ENCODE measurements at regions not wholly inside any gene's neighbourhood (a gene's known extent, or its start where the extent isn't known, plus 50 kb on each side); places are given as distances from the start of the nearest gene placed in this dataset.

- no peak for TF ChIP-seq ZFX (IDR thresholded peaks at IDR 0.05)
- TF ChIP-seq, protein P1, sequence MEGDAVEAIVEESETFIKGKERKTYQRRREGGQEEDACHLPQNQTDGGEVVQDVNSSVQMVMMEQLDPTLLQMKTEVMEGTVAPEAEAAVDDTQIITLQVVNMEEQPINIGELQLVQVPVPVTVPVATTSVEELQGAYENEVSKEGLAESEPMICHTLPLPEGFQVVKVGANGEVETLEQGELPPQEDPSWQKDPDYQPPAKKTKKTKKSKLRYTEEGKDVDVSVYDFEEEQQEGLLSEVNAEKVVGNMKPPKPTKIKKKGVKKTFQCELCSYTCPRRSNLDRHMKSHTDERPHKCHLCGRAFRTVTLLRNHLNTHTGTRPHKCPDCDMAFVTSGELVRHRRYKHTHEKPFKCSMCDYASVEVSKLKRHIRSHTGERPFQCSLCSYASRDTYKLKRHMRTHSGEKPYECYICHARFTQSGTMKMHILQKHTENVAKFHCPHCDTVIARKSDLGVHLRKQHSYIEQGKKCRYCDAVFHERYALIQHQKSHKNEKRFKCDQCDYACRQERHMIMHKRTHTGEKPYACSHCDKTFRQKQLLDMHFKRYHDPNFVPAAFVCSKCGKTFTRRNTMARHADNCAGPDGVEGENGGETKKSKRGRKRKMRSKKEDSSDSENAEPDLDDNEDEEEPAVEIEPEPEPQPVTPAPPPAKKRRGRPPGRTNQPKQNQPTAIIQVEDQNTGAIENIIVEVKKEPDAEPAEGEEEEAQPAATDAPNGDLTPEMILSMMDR (conservative IDR thresholded peaks at IDR 0.05) = no peak
Observed at GRCh38 chr14:97723351-97723750, 926.2 kb downstream of the VRK1 start.
